DMS114 treated with DMSO at 0.1 percent for 48 hours (cell line): ENCODE measurements at regions not wholly inside any gene's neighbourhood (a gene's known extent, or its start where the extent isn't known, plus 50 kb on each side); places are given as distances from the start of the nearest gene placed in this dataset.

Experiments used
- DNase-seq: peaks from one replicate; lab custom pipeline; 2025; ENCODE audit not compliant: unreplicated experiment; lab: John Stamatoyannopoulos, UW

GRCh38 chr20:48285656-48286055 is 500.4 kb upstream of the SULF2 start:
- DNase-seq, result no peak

GRCh38 chr20:48284837-48285236 is 499.6 kb upstream of the SULF2 start:
- no peak for DNase-seq

GRCh38 chr20:48284315-48284714 is 499.0 kb upstream of the SULF2 start:
- DNase-seq, result no peak

- no peak for DNase-seq
These were observed 498.3 kb upstream of the SULF2 start for GRCh38 chr20:48283470-48284110.

- DNase-seq, result no peak
These were observed 497.4 kb upstream of the SULF2 start for GRCh38 chr20:48282591-48283228.

- DNase-seq, result no peak
These were observed 496.2 kb upstream of the SULF2 start for GRCh38 chr20:48281501-48281900.

GRCh38 chr20:48278961-48279481 is 493.7 kb upstream of the SULF2 start:
- no peak for DNase-seq

GRCh38 chr20:48277266-48277665 is 492.0 kb upstream of the SULF2 start:
- DNase-seq, result no peak

GRCh38 chr20:48276021-48276342 is 490.7 kb upstream of the SULF2 start:
- DNase-seq, result no peak

GRCh38 chr20:48275286-48276020 is 490.2 kb upstream of the SULF2 start:
- DNase-seq, result no peak

- no peak for DNase-seq
These were observed 488.6 kb upstream of the SULF2 start for GRCh38 chr20:48273843-48274242.

- no peak for DNase-seq
These were observed 485.6 kb upstream of the SULF2 start for GRCh38 chr20:48270885-48271284.

- DNase-seq, result no peak
These were observed 482.8 kb upstream of the SULF2 start for GRCh38 chr20:48267860-48268633.

GRCh38 chr20:48266571-48266970 is 481.3 kb upstream of the SULF2 start:
- no peak for DNase-seq

- no peak for DNase-seq
These were observed 480.5 kb upstream of the SULF2 start for GRCh38 chr20:48265791-48266190.

GRCh38 chr20:48262955-48263354 is 477.7 kb upstream of the SULF2 start:
- no peak for DNase-seq

- DNase-seq, result no peak
These were observed 477.2 kb upstream of the SULF2 start for GRCh38 chr20:48262466-48262865.

- DNase-seq, result no peak
These were observed 476.2 kb upstream of the SULF2 start for GRCh38 chr20:48261398-48261910.

- no peak for DNase-seq
These were observed 475.0 kb upstream of the SULF2 start for GRCh38 chr20:48260129-48260756.

GRCh38 chr20:48259456-48259855 is 474.2 kb upstream of the SULF2 start:
- no peak for DNase-seq

- DNase-seq, result no peak
These were observed 472.6 kb upstream of the SULF2 start for GRCh38 chr20:48257833-48258232.
